ENCODE measurements at regions not wholly inside any gene's neighbourhood (a gene's known extent, or its start where the extent isn't known, plus 50 kb on each side); places are given as distances from the start of the nearest gene placed in this dataset.

DNA sequence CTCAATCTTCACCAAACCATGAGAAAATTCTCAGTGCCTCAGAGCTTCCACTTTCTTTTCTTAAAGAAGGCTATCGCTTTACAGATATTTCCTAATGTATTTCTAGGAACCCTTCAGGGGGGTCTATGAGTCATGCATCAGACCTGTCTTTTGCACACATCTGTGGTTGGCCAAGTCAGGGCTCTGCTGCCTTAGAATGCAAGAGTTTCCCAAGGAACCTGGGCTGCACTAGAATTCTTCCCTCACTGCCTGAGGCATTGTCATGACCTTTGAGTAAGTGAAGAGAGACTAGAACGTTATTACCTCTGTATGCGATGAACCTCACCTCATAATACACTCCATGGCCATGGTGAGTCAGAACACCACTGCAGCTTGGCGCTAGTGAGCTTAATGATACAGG is 365.0 kb upstream of the ID4 start:
- DNase-seq = no peak

DNA sequence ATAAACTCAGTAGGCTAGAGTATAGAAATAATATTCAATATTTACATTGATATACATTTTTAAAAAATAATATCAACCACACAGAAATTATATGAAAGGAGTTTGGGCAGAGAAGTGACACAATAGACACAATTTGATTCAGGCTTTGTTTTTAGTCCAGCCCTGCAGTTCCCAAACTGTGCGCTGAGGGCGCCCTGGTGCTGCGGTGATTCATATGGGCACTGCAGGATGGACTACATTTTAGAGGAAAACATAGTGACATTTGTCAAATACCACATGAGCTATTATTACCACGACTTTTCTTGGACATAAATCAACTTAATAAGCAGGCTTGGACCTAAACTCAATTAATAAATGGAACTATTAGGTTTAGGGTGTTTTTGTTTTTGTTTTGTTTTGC is 364.3 kb upstream of the ID4 start:
- no peak for DNase-seq

DNA sequence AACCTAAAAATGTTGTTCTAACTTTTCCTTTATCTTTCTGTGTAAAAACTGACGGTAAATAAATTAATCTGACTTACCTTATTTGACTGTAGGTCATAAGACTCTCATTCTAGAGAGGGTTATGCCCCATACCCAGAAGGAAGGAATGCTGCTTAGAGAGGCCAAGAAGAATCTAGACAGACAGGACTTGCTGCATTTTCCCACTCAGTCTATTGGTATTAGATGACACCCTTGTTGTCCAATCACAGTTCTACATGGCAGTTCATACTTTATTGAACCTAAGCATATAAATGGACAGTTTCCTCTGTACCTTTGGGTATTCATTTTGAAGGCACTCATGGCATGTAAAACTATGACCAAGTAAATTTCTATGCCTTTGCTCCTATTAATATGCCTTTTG is 359.6 kb upstream of the ID4 start:
- DNase-seq = no peak

GRCh38 chr6:19478273-19478672 is 358.9 kb upstream of the ID4 start:
- DNase-seq = no peak

GRCh38 chr6:19478992-19479391 is 358.2 kb upstream of the ID4 start:
- no peak for DNase-seq

- no peak for DNase-seq
Measured at GRCh38 chr6:19479551-19479950, 357.6 kb upstream of the ID4 start.

DNA sequence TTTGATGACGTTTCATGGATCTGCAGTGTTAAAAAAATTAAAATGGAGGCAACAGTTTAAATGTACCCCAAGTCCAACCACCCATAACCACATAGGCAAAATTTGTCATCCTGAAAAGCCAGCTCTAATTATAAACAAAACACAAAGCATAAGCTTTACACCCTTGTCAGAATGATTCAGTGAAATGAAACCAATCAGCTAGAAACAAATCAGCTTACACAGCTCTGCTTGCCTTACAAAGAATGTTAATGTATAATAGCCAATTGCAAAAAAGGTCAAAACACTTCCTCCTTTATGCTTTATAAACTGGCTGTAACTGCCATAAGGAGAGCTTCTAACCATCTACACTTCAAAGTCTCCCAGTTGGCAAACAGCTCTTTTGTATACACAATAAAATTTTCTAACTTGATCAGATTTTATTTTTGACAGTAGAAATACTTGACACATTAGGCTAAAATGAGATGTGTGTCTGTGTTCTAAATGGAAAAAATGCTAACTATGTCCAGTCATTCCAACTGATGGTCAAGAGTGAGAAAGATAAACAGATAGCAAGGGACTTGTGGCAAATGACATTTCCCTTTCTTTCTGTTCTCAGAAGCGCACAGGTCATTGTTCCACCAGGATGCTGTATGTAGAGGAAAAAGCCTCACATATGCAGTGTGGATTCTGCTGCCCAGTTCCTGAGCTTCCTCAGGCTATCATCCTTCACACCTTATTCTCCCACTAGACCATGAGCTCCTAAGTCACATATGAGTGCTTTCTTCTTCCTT is 344.3 kb upstream of the ID4 start:
- no peak for DNase-seq

DNA sequence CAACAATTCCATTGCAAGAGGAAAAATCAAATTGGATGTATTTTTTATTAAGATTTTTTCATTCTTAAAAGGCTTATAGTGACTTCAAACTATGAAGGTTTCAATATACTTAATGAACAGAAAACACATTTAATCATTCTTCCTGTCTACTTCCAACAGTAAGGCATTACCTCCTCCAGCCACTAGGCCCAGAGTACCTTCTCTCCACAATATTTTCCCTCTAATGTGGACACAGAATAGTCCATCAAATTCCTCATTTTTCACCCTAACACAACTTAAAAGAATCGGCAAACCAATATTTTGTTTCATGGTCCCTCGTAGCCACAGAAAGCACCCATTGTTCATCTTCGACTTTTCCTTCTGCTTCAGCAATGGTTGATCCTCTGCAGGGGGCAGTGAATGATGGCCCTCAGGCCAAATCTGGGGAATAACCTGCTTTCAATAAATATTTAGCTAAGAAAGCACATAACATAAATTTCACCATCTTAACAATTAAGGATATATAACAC is 335.4 kb upstream of the ID4 start:
- DNase-seq = no peak

DNA sequence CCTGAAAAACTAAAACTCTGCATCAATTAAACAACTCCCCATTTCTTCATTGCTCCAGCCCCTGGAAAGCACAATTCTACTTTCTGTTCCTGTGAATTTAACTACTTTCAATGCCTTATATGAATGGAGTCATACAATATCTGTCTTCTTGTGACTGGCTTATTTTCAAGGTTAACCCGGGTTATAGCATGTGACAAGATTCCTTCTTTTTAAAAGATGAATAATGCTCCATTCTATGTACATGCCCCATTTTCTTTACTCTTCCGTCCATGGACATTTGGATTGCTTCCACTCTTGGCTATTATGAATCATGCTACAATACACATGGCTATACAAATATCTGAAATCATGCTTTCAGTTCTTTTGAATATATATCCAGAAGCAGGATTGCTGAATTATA is 334.9 kb upstream of the ID4 start:
- no peak for DNase-seq

- no peak for DNase-seq
Measured at GRCh38 chr6:19515939-19516338, 321.2 kb upstream of the ID4 start.

DNA sequence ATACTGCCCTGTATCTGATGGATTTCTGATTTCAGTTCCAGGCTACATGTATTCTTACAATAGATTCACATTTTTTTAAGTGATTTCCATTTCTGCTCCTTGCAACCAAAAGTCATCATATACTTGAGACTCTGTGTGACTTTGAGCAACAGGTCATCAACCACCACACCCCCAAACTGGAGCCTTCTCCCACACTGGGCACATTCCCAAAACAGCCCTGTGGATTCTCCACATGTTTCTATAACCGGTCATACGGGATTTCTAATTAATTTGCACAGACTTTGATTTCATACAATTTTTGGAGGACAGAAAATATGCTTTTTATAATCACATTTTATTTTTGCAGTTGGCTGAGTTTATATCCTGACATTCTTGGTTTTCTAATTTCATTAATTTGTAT is 317.2 kb upstream of the ID4 start:
- DNase-seq = no peak

GRCh38 chr6:19524366-19525186 is 312.6 kb upstream of the ID4 start:
- DNase-seq = peak in 1 of 2 experiments; percentile 21

DNA sequence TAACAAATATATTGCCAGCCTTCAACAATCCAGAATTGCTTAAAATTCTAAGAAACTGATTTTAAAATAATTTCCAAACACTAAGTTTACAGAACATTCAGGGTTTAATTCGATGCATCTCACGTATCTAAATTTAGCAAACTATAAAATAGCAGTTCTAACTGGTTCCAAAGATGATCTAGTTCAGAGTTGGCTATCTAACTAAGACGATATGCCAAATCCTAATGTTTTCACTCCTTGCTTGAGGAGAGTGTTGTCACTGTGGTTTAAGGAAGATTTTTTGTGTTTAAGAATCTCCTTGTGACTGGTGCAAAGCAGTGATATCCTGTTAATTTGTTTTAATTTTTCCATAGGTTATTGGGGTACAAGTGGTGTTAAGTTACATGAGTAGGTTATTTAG is 311.5 kb upstream of the ID4 start:
- peak in 1 of 2 experiments; percentile 14 for DNase-seq

GRCh38 chr6:19530188-19530587 is 307.0 kb upstream of the ID4 start:
- no peak for DNase-seq

DNA sequence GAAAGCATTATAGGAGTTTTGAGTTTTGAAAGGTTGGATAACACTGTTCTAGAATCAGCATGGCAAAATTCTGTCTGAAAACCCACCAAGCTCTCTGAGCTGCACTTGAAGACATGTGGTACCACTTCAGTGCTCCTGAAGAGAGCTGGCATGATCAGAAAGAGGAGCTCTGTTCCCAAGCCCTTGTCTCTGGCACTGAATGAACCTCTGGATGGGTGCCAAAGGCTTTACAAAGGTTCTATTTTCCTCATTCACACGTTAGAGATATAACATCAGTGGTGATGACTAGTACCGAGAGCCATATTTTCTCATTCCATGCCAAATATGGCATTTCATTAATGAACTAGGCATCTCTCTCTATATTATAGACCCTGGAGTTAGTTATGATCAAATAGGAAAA is 301.8 kb upstream of the ID4 start:
- DNase-seq = peak; percentile 18 to 79

- DNase-seq = no peak
Measured at GRCh38 chr6:19536838-19537237, 300.3 kb upstream of the ID4 start.

DNA sequence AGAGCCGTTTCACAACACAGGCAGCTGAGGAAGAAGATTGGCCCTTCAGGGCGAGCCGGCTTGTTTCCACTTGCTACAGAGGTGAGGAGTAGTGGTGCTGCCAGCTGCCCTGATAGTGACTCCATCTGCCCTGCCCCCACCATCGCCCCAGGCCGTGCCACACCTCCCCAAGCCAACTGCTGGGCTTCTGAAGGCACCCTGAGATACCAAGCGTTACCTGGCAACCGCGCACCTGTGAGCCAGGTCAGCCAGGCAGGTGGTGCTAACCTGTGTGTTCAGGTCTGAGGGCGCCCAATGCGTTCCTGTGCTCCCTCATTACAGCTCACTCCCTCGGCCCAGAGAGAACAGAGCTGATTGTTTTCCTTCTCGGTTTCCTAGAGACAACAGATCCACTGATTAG is 299.1 kb upstream of the ID4 start:
- DNase-seq = no peak

- DNase-seq = no peak
Measured at GRCh38 chr6:19547507-19547906, 289.7 kb upstream of the ID4 start.

- DNase-seq = no peak
Measured at GRCh38 chr6:19549109-19549508, 288.1 kb upstream of the ID4 start.

GRCh38 chr6:19550380-19550779 is 286.8 kb upstream of the ID4 start:
- no peak for DNase-seq

DNA sequence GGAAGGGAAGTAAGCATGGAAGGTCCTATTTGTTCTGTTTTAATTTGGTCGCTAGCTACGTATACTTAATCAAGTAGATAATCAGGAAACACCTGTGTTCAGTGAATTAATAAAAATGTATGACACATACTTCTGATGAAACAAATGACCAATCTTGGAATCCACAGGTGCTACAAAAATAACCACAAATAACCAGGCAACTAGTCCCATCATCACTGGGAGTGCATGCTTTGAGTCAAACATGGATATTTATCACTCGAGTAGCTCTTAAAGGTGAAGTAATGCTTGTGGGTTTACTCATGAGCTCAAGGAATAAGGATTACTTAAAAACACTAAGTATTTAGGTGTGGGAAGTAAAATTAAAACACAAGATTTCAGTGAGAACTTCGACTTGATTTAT is 285.6 kb upstream of the ID4 start:
- no peak for DNase-seq

- no peak for DNase-seq
Measured at GRCh38 chr6:19552076-19552475, 285.1 kb upstream of the ID4 start.

GRCh38 chr6:19552588-19552987 is 284.6 kb upstream of the ID4 start:
- no peak for DNase-seq
